A549 (cell line): ENCODE measurements at regions not wholly inside any gene's neighbourhood (a gene's known extent, or its start where the extent isn't known, plus 50 kb on each side); places are given as distances from the start of the nearest gene placed in this dataset.

Source experiments
- ATAC-seq, 2 experiments: fragments of 200-7000 bp in 1 of 2; fragments of >200 bp in 1 of 2; cut with Nextera tagmentation in 1 of 2; cut with Tn5 transposase in 1 of 2; 3 replicates each; pipeline versions ENCODE4 v1.8.0 to v1.9.1; 2018 to 2020; ENCODE audit warnings: mild to moderate bottlenecking in 1 of 2, moderate library complexity in 1 of 2
- CTCF ChIA-PET: fragments of 300-600 bp; sonication (Branson Sonifier 250); formaldehyde crosslinking; extraction: SDS; loops from one replicate; lab custom pipeline; 2021; ENCODE audit warnings: antibody characterized with exemption, inconsistent platforms; lab: Yijun Ruan, JAX
- POLR2A ChIA-PET: fragments of 350-600 bp; formaldehyde crosslinking; extraction: SDS; loops from one replicate; lab custom pipeline; 2021; ENCODE audit warnings: antibody characterized with exemption, inconsistent platforms; lab: Yijun Ruan, JAX
- DNase-seq, 2 experiments: peaks; one replicate each; pipeline versions ENCODE4 v3.0.0 to v3.0.0-alpha.2; 2011 to 2016; ENCODE audit warnings: low read depth in 1 of 2, low spot score in 1 of 2
- FAIRE-seq: peaks from 2 replicates; lab custom pipeline; 2011; peaks lifted over from hg19 to GRCh38; lab: Jason Lieb, UNC
- H3K27ac ChIP-seq, 2 experiments: fragments of >200 bp; sonication (Bioruptor Twin); formaldehyde crosslinking; 3 replicates each; pipeline ENCODE4 v1.5.1; 2016 to 2017
- H3K4me1 ChIP-seq: fragments of >200 bp; sonication (Bioruptor Twin); formaldehyde crosslinking; 3 replicates; pipeline ENCODE4 v1.6.1; 2016
- H3K4me2 ChIP-seq: fragments of >200 bp; sonication (Bioruptor Twin); formaldehyde crosslinking; 3 replicates; pipeline ENCODE4 v1.6.1; 2016
- H3K4me3 ChIP-seq: fragments of >200 bp; sonication (Bioruptor Twin); formaldehyde crosslinking; 3 replicates; pipeline ENCODE4 v1.5.1; 2016
- H3K9me3 ChIP-seq: fragments of >200 bp; sonication (Bioruptor Twin); formaldehyde crosslinking; 3 replicates; pipeline ENCODE4 v1.6.1; 2016
- ATOH8 ChIP-seq: fragments of 250-450 bp; sonication (Bioruptor Pico); IDR thresholded peaks from 2 replicates; pipeline ENCODE4 v1.5.0; 2020; ENCODE audit warnings: low read depth, mild to moderate bottlenecking, moderate library complexity
- BHLHE40 ChIP-seq: IDR thresholded peaks from 2 replicates; pipeline ENCODE4 v1.6.1; 2012; ENCODE audit warnings: low read depth, low read length, inconsistent platforms
- CBX2 ChIP-seq: fragments of 200-600 bp; sonication (generic); IDR thresholded peaks from 2 replicates; pipeline ENCODE4 v1.6.1; 2016; ENCODE audit warnings: low read depth, mild to moderate bottlenecking, borderline replicate concordance
- CBX8 ChIP-seq: fragments of 200-600 bp; sonication (generic); IDR thresholded peaks from 2 replicates; pipeline ENCODE4 v1.6.1; 2016
- CEBPB ChIP-seq, 2 experiments: fragments of >200 bp in 1 of 2; sonication (Bioruptor Twin) in 1 of 2; formaldehyde crosslinking in 1 of 2; IDR thresholded peaks; 2 replicates each; pipeline ENCODE4 v1.6.1; 2012 to 2016
- CHD2 ChIP-seq: fragments of 150-350 bp; IDR thresholded peaks from 2 replicates; pipeline ENCODE4 v1.6.1; 2014; ENCODE audit warnings: low read length; ENCODE audit not compliant: partially characterized antibody
- EHF ChIP-seq: fragments of 250-450 bp; sonication (Bioruptor Pico); IDR thresholded peaks from 2 replicates; pipeline ENCODE4 v1.5.0; 2020; ENCODE audit warnings: mild to moderate bottlenecking
- ESRRA ChIP-seq: fragments of 150-350 bp; IDR thresholded peaks from 2 replicates; pipeline ENCODE4 v1.6.1; 2014; ENCODE audit warnings: mild to moderate bottlenecking, low read length, borderline replicate concordance
- GATA3 ChIP-seq: IDR thresholded peaks from 2 replicates; pipeline ENCODE4 v1.6.1; 2012; ENCODE audit warnings: borderline replicate concordance
- HDAC2 ChIP-seq: fragments of 200-600 bp; sonication (generic); IDR thresholded peaks from 2 replicates; pipeline ENCODE4 v1.6.1; 2016
- HES2 ChIP-seq: fragments of >200 bp; sonication (Bioruptor Twin); formaldehyde crosslinking; IDR thresholded peaks from 2 replicates; pipeline ENCODE4 v1.6.1; 2016
- HOXB5 ChIP-seq: fragments of 250-450 bp; sonication (Bioruptor Pico); IDR thresholded peaks from 2 replicates; pipeline ENCODE4 v1.5.0; 2020; ENCODE audit warnings: mild to moderate bottlenecking, moderate library complexity
- KDM5A ChIP-seq: fragments of 200-600 bp; sonication (generic); IDR thresholded peaks from 2 replicates; pipeline ENCODE4 v1.6.1; 2016; ENCODE audit warnings: antibody characterized with exemption, mild to moderate bottlenecking
- MAFK ChIP-seq: fragments of 450-650 bp; IDR thresholded peaks from 2 replicates; pipeline ENCODE4 v1.6.1; 2014; ENCODE audit not compliant: partially characterized antibody
- MAX ChIP-seq: IDR thresholded peaks from 2 replicates; pipeline ENCODE4 v1.6.1; 2012
- MAZ ChIP-seq: fragments of 150-350 bp; IDR thresholded peaks from 2 replicates; pipeline ENCODE4 v1.6.1; 2014; ENCODE audit warnings: antibody characterized with exemption, low read depth, low read length, borderline replicate concordance
- MYC ChIP-seq: IDR thresholded peaks from 2 replicates; pipeline ENCODE4 v1.6.1; 2012; ENCODE audit warnings: mild to moderate bottlenecking, inconsistent platforms, low read length, improper control_type of control experiment, borderline replicate concordance
- NFE2L2 ChIP-seq: fragments of 150-350 bp; conservative IDR thresholded peaks from 2 replicates; pipeline ENCODE4 v1.6.1; 2014; ENCODE audit warnings: low read length
- PHF8 ChIP-seq: fragments of 200-600 bp; sonication (generic); IDR thresholded peaks from 2 replicates; pipeline ENCODE4 v1.6.1; 2016; ENCODE audit warnings: low read depth, mild to moderate bottlenecking, antibody characterized with exemption, moderate library complexity, borderline replicate concordance
- RFX5 ChIP-seq: fragments of 450-650 bp; IDR thresholded peaks from 2 replicates; pipeline ENCODE4 v1.7.1; 2014; ENCODE audit warnings: antibody characterized with exemption, mild to moderate bottlenecking, moderate library complexity
- SMC3 ChIP-seq: fragments of >200 bp; sonication (Bioruptor Twin); formaldehyde crosslinking; IDR thresholded peaks from 3 replicates; pipeline ENCODE4 v1.6.1; 2018; ENCODE audit warnings: inconsistent platforms
- TFCP2L1 ChIP-seq: fragments of 250-450 bp; sonication (Bioruptor Pico); IDR thresholded peaks from 2 replicates; pipeline ENCODE4 v1.5.0; 2021; ENCODE audit warnings: mild to moderate bottlenecking
- USF2 ChIP-seq: fragments of 450-650 bp; IDR thresholded peaks from 2 replicates; pipeline ENCODE4 v1.6.1; 2014; ENCODE audit warnings: antibody characterized with exemption
- ZC3H11A ChIP-seq: fragments of 450-650 bp; IDR thresholded peaks from 2 replicates; pipeline ENCODE4 v1.6.1; 2014; ENCODE audit warnings: antibody characterized with exemption, mild to moderate bottlenecking
- ZFP36 ChIP-seq: fragments of 450-650 bp; IDR thresholded peaks from 2 replicates; pipeline ENCODE4 v1.6.1; 2014; ENCODE audit warnings: borderline replicate concordance; ENCODE audit not compliant: partially characterized antibody
- WGBS: methylation state at CpG from one replicate; pipeline ENCODE4 v1.1.6; 2017; ENCODE audit errors: missing lambda C conversion rate; 5-methylcytosine and 5-hydroxymethylcytosine counted together

- ChIA-PET CTCF (no interaction called here), POLR2A (no interaction called here)
- FAIRE-seq, result no peak
- TF ChIP-seq CBX8, result no peak
- no peak for TF ChIP-seq CEBPB (IDR thresholded peaks at IDR 0.05)
- no peak for TF ChIP-seq BHLHE40
- no peak for TF ChIP-seq EHF
- no peak for TF ChIP-seq MAZ
- no peak for TF ChIP-seq CHD2
- TF ChIP-seq HOXB5, result no peak
- no peak for TF ChIP-seq KDM5A
- TF ChIP-seq TFCP2L1, result no peak
- TF ChIP-seq SMC3, result no peak
- no peak for TF ChIP-seq MAX
- no peak for ATAC-seq
- peaks cover 5% of the 10 kb centered on the region; the same call in 1 of the 3 replicates for H3K4me1 ChIP-seq
- no peak for DNase-seq
- no peak overlapping the region for H3K4me3 ChIP-seq
- H3K4me2 ChIP-seq, result no peak overlapping the region
- WGBS, result 39% methylated on average over 2 of the region's 2 CpGs
- no peaks in the 10 kb centered on the region for H3K9me3 ChIP-seq
- H3K27ac ChIP-seq, result no peak overlapping the region
Observed at GRCh38 chr14:26993556-26993955, 395.7 kb upstream of the NOVA1 start.

- POLR2A ChIA-PET, result no interaction called here
- CTCF ChIA-PET, result no interaction called here
- no peak for DNase-seq
- FAIRE-seq, result no peak
- H3K27ac ChIP-seq, result no peak overlapping the region
- TF ChIP-seq NFE2L2, result no peak
- TF ChIP-seq ATOH8 (CRISPR knock-in tag), result no peak
- TF ChIP-seq HES2, result no peak
- no peak for TF ChIP-seq CBX2
- no peak overlapping the region for H3K4me2 ChIP-seq
- H3K4me1 ChIP-seq, result peaks cover 5% of the 10 kb centered on the region; the same call in 1 of the 3 replicates
- H3K9me3 ChIP-seq, result no peaks in the 10 kb centered on the region
- no peak for ATAC-seq
- no peak overlapping the region for H3K4me3 ChIP-seq
Observed at GRCh38 chr14:26995301-26995700, 397.5 kb upstream of the NOVA1 start.

GRCh38 chr14:26996246-26996645 is 398.4 kb upstream of the NOVA1 start:
- ATAC-seq (no peak), FAIRE-seq (no peak), DNase-seq (no peak)
- no peak overlapping the region for H3K4me2 ChIP-seq
- H3K4me3 ChIP-seq, result no peak overlapping the region
- ChIA-PET POLR2A (no interaction called here), CTCF (no interaction called here)
- no peak for TF ChIP-seq SMC3
- TF ChIP-seq PHF8, result no peak
- no peak for TF ChIP-seq HDAC2
- no peak for TF ChIP-seq TFCP2L1
- no peak for TF ChIP-seq MAZ
- no peak for TF ChIP-seq GATA3
- no peak for TF ChIP-seq MYC
- no peak for TF ChIP-seq ZFP36
- TF ChIP-seq EHF, result no peak
- TF ChIP-seq ZC3H11A, result no peak
- TF ChIP-seq ESRRA, result no peak
- TF ChIP-seq RFX5, result no peak
- TF ChIP-seq USF2, result no peak
- no peak for TF ChIP-seq MAFK
- peaks cover under 1% of the 10 kb centered on the region; the same call in 1 of the 3 replicates for H3K9me3 ChIP-seq
- WGBS, result 40% methylated on average over 2 of the region's 2 CpGs
- peaks cover 5% of the 10 kb centered on the region; the same call in 1 of the 3 replicates for H3K4me1 ChIP-seq
- no peak overlapping the region for H3K27ac ChIP-seq
